NAMALWA (cell line): ENCODE measurements at regions not wholly inside any gene's neighbourhood (a gene's known extent, or its start where the extent isn't known, plus 50 kb on each side); places are given as distances from the start of the nearest gene placed in this dataset.

Experiments used
- DNase-seq: peaks from one replicate; pipeline ENCODE4 v3.0.0-alpha.2; 2015; ENCODE audit warnings: low spot score

DNA sequence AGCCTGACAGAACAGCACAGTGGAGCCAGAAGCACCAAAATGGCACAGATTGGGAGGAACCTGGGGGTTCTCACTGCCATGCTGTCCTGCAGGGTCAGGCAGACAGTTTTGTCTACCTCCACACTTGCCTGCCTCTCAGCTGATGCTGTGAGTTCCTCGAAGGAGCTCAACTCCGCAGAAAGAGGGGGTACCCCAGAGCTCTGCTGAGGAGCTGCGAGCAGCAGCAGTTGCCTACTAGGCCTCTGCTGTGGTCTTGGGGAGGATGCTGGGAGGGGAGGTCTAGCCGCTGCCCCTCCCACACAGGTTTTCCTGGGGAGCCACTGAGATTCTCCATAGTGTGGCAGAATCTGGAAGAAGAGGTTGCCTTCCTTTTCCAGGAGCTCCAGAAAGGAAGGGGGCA, 192.5 kb downstream of the FOXD2 start:
- DNase-seq: no peak

DNA sequence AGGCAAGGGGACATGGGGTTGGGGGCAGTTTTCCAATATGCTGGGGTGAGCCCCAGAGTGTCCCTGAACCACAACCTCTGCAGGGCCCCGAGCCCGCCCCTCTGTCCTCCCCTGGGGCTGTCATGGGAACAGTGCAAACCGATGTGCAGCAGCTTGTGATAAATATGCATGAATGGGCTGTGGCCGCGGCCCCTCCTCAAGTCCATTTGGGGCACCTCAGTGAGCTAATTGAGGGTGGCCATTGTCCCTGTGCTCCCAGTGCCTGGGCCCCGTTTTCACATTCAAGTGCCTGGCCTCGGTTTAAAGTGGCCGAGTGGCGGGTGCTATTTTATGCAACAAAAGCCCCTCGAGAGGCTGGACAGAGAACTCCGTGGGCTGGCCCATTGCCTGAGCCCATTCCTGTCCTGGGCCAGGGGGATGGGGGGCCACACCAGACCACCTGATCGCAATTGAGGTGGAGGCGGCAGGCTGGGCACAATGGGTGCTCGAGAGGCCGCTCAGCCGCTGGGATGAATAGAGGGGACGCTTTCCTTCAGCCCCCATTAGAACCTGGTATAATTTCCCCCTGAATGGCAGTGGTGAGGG, 193.7 kb downstream of the FOXD2 start:
- no peak for DNase-seq

DNA sequence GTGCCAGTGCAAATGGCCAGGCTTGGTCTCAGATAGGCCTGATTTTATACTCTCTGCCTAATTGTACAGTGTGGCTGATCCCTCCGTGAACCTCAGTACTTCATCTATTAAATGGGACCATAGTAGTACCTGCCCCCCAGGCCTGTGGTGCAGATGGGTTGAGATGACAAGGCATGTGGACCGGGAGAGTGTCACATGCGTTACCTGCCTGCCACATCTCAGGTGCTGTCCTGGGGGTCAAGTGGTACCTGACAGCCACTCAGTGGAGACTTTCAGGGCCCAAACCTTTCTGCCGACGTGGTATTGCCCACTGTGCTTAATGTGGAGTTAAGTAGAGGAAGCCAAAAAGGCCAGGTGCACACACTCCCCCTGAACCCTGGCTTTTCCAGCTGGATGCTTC, 197.3 kb downstream of the FOXD2 start:
- no peak for DNase-seq

DNA sequence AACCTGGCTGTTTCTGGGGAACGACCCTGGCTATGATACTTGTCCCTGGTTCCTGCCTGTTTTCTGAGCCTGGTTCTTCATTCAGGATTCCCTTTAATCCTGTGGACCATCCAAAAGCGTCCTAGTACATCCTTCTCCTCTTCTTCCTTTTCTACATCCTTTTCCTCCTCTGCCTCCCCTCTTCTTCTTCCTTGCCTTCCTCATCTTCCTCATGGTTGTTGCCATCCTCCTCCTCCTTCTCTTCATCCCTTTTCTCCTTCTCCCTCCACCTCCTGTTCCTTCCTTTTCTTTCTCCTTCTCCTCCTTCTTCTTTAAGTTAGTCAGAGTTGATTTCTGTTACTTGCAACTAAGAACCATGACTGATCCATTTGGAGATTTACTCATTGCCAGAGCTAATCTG, 197.8 kb downstream of the FOXD2 start:
- no peak for DNase-seq

DNA sequence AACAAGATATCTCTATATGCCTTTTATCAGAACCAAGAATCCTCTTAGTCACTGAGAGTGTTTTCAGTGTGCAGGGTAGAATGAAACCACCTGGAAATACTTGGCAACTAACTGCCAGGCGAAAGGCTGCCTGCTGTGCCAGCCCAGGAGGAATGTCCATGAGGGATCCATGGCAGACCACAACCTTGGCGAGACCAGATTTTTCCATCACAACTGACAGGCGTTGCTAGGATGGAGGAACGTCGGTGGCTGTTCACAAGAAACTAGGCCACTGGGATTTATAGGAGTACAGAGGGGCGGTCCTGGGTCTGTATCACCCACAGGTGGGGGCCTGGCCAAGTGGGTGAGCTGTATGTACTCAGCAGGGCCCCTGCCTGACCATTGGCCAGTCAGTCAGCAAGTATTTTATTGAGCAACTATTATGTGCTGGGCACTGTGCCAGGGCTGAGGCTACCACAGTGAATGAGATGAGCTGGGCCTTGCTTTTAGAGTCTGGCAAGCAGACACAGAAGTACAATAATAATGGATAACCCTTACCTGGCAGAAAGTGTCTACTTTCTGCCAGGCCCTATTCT, 199.4 kb downstream of the FOXD2 start:
- DNase-seq: no peak

DNA sequence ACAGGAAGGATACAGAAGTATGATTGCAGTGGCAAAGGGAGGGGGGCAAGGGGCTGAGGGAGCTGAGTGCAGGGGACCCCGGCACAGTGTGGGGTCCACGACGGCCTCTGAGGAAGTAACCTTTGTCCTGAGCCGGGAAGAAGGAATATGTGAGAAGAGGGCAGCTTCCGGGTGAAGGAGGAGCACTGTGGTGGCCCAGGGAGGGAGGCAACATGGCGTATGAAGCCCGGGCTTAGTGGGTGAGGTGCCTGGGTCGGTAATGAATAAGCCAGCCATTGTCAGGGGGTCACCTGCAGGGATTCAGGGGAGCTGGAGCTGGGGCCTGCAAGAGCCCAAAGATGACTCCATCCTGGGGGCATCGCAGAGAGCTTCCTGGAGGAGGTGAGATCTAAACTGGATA, 200.4 kb downstream of the FOXD2 start:
- DNase-seq: no peak

DNA sequence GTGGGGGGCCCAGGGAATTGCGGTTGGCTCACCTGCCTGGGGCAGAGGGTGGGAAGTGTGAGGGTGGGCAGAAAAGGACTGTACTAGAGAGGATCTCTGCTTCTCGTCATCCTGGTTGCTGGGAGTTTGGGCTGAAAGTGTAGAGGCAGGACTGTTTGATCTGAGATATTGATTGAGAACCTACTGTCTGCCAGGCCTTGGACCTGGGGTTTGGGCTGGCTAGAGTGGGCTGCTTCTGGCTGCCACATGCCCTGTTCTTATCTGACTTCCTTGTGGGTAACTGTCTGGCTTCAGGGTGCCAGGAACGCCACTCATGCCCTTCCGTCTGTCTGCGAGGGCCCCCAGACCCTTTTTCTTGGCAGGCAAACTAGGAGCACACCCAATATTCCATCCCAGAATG, 200.9 kb downstream of the FOXD2 start:
- no peak for DNase-seq

DNA sequence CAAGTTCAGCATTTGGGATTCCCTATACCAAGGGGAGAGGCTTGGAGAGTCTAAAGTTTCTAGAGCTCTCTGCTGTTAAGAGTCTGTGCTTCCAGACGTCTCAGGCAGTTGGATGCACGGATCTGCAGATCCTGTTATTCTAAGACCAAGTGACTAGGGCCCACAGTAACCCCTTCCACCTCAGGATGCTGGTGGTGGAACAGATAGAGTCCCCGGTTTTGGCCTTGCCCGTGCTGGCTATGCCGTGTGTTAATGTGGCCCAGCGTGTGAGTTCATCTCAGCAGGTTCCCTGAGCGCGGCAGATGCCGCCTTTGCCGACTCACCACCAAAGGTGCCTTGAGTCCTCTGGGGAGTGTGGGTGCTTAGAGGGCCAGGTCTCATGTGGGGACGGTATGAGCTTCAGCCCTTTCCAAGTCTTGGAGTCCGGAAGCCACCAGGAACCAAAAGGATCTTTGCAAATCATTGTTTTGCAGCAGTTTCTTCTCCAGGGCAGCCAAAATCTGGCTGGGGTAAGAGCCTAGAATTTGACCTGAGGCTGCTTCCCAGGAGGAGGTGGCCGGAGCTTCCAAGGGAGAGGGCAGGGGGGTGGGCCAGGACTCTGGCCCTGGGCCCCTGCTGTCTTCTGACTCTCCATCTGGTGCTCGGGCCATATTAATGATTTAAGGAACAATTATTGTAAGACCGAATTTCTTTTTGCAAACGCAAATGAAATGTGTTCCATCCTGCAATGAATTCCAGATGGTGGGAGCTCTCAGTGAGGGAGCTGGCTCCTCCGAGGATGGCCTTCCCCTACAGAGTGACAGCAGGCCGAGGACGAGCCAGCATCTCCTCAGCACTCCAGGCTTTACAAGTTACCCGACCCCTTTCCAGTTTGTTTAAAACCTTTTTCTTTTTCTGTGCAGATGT, 205.7 kb downstream of the FOXD2 start:
- no peak for DNase-seq

DNA sequence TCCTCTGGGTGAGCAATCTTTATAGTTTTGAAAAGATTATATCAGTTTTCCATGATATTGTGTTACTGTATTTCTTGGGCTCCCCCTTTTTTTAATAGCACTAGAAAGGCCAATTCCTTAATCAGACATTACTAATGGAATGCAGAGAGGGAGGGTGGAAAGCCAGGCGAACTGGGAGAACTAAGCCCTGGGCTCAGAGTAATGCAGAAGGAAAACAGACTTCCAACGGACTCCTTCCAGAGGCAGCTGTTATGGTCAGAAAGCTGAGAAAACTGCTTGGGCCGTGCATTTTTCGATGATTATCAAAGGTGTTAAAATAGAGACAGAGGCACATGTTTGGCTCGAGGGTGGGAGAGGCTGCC, 206.3 kb downstream of the FOXD2 start:
- DNase-seq: no peak

DNA sequence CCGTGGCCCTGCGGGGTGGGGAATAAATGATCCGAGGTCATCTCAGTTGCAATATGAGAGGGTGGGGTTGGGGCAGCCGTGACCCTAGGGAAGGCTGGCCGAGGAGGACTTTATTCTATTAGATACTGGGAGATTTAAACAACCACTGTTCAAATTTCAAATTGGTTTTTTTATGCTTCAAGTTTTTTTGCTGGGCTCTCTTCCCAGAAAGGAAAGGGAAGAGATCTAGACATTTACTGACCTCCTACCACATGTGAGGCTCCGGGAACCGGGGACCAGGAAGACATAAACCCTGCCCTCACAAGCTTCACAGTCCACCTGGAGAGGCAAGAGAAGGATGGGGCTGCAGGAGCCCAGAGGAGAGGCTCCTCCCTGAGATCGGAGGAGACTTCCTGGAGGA, 207.3 kb downstream of the FOXD2 start:
- DNase-seq: no peak

DNA sequence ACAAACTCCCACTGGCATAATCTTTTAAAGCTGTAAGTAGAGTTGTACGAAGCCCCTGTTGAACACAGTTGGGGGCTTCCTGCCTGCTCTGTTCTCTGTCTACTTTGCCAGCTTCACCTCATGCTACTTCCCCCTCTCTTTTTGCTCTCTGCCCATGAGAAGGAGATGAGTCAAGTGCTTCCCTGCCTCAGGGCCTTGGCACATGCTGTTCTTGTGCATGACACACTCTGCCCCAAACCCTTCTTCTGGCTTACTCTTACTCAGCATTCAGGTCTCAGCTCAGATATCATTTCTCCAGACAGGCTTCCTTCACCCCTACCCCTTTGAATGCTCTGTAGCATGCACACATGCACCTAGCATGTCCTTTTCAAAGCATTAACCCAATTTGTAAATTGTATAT, 208.8 kb downstream of the FOXD2 start:
- no peak for DNase-seq

DNA sequence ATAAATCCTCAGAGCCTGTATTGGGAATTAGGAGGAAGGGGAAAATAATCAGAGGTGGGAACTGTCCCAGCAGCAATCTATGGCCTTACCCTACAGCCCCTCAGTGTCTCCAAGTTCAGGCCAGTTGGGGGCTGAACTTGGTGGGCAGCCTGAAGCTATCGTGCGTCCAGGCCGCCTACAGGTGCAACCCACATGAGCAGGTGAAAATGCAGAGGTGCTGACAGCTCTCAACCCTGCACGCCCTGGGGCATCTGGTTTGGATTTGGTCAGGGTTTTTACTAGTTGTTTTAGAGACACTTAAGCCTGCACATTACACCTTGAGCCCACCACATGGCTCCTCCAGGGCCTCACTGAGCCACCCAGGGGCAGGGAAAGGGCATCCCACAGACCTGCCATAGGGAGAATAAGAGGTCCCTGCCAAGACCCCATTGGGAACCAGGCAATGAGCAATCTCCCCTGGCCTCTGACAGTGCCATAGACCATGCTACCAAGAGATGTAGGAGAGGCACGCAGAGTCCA, 209.5 kb downstream of the FOXD2 start:
- DNase-seq: no peak

DNA sequence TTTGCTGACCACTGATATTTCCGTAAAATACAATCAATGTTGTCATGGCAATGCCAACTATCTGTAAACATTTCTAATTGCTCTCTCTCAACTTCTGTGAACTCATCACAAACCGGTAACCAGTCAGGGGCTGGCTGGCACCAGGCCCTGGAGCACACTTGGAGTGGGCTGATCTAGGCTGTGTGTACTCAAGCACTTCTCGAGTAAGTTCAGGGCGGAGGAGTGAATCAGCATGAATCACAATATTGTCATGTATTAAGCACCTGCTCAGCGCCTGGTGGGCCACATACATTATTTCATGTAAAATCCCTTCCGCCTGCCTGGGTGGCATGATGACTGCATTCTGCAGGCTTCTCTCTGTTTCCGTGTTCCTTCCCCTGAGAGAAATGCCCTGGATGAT, 212.4 kb downstream of the FOXD2 start:
- no peak for DNase-seq

DNA sequence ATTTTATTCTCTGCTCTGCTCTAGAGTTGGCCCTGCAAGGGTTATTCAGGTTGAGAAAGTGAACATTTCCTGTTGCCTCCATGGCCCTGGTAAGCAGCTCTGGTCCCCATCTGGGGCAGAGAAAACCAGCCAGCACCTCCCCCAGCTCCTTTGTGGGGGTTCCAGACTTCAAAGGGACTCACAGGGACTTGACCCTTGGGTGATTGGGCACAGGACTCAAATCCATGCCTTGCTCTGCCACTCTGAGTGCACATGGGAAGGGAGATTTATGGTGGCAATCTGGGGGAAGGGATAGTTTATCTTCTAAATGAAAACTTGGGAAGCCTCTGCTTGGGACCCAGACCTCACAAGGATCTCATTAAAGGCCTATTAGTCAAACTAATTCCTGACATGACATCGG, 212.8 kb downstream of the FOXD2 start:
- DNase-seq: no peak

DNA sequence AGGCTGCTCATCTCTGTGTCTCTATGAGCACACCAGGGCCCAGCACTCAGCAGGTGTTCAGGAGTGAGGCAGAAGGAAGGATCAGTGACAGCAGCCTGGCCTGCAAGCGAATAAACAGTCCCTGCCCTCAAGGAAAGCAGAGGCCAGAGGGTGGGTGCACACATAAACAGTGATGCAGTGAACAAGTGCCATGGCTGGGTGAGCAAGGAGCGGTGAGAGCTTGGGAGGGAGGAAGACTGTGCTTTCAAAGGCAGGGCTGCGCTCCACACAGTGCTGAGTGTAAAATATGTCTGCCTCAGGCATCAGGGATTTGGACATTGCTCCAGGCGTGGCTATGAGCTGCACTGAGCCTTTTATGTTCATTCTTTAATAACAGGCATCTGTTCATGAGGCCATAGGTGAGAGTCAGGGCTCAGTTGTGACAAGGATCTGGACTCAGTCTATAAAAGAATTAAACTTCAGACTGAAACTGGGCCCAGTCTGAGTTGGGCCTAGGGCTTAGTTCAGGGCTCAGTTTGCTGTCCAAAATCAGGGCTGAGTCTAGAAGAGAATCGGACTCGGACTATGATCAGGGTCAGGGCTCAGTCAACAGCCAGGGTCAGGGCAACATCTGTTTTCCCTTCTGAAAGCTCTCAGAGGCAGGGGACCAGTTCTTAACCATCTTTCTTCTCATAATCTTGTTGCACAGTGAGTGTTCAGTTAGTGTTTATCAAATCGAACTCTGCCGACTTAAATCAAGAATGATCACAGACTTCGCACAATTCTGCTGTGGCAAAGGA, 213.7 kb downstream of the FOXD2 start:
- no peak for DNase-seq

DNA sequence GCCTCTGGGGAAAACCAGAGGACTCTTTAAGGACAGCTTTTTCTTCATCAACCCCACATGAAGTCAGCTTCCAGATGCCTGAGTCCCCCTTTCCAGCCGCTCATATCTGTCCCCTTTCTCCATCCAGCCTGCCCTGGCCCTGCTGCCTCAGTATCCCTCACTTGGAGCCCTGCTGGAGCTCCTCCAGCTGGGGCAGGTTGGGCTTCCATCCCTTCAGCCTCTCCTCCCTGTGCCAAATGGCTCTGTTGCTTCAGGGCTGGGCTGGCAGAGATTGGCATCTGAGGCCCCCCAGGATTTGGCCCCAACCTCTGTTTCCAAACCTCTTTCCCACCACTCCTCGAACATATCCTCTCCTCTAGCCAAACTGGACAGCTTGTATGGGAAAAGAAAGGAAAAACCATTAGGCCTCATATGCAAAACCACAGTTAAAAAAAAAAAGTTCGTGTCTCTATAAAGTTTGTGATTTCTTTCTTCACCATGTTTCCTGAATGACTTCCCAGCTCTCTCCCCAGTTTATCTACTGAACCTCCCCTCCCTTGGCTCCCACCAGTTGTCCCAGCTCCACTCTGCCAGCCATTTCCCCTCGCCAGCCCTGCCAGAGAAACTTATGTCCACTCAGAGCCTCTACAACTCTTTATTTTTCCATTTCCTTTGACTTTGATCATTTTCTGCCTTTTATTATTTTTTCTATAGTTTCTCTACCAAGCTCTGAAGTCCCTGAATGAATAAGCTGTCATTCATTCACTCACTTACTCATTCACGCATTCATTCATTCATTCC, 217.9 kb downstream of the FOXD2 start:
- no peak for DNase-seq

DNA sequence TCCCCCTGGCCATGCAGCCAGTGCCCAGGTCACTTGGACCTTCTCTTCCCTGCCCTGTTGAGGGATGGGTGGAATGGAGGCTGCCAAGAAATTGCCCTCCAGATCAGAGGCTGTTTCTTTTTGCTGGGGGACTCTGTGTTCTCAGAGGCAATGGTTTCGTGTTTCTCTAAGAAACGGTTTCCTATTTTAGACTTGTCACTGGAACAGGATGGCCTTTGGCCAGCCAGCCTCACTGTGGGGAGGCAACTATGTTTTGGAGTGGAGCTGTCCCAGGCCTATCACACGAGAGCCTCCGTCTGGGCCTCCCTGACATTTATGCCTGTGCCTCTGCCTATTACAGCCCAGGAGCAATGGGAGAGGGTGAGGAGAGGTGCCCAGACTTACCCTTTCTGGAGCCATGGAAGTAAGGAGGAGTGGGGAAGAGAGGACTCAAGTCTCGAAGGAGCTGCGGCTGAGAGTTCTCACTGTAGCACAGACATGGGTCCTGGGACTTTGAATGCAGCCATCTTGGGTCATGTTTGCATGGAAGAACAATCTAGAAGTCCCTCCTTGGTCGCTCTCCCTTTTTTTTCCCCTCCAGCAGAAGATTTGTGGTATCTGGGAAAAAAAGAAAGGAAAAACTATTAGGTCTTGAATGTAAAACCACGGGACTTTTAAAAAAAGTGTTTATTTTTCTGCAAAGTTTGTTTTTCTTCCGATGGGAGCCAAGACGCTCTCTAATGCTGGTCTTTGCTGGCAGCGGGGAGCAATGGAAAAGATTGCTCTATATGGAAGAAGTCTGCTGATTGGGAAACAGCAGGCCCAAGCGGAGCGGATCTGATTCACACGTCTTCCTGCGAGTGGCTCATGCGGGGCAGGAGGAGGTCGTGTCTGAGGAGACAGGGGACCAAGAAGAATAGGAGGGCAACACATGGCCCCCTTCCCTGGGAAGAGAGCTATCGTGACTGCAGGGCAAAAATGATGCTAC, 219.2 kb downstream of the FOXD2 start:
- no peak for DNase-seq

DNA sequence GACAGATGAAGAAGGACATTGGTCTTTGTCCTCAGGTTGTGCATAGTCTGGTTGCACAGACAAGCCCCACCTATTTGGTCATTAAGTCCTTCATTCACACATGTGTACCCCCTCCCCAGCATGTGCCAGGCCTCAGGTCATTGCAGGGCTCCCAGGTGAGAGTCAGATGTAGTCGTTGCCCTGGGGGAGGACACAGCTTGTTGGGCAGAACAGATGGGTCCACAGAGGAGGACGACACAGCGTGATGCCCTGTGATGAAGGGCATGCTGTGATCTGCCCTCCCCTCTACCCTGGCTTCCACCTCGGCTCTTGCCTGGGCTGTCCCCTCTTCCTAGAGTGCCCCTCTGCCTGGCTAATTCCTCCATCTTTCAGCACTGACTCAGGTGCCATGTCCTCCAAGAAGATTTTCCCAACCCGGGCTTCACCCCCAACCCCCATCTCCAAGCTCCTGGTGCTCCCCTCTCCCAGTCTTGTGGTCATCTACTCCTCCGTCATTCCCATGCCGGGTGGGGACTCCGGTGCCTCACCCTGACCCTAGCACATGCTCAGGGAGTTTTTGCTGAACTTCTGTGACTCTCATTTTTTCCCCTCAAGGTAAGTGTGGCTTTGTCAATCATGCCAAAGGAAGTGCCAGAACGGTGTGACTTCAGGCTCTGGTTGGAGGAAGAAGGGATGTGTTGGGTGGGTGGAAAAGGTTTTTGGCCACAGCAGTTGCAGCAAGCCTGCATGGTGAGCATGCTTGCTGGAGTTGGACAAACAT, 220.5 kb downstream of the FOXD2 start:
- DNase-seq: no peak

DNA sequence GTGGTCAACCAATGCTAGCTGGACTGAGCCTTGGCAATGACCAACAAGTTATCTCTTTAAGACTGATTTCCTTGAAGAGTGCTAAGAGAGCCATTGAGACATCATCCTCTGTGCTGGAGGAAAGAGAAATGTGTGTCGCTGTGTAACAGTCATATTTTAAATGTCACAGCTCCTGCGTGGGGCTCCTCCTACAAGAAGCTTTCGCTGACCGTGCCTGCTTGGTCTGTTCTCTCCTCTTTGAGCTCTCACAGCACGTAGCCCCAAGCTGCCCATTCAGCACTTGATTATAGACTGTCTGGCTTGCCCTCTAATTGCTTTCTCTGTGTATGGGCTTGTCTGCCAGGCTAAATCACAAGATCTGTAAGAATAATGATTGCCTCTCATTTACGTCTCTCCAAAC, 221.3 kb downstream of the FOXD2 start:
- DNase-seq: no peak

DNA sequence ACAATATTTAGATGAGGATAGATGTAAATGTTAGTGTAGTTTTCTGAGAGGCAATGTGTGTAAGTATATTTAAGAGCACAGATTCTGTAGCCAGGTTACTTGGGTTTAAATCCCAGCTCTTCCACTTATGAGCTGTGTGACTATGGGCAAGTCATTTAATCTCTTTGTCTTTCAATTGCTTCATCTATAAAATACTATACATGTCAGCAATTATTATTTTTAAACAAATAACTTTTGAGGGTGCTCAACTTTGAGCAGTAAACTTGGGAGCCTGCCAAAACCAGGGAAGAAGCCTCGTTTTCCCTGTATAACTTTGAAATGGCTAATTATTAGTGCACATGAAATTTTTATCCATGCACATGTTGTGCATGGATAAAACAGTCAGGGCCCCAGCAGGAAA, 222.8 kb downstream of the FOXD2 start:
- no peak for DNase-seq
